WTC11 (cell line): ENCODE measurements at regions not wholly inside any gene's neighbourhood (a gene's known extent, or its start where the extent isn't known, plus 50 kb on each side); places are given as distances from the start of the nearest gene placed in this dataset.

Experiments used
- ATAC-seq: fragments of 200-7000 bp; cut with Tn5 transposase; 2 replicates; pipeline ENCODE4 v1.10.0; 2021; ENCODE audit warnings: mild to moderate bottlenecking, moderate library complexity
- CTCF ChIA-PET: fragments of 300-600 bp; sonication (Branson Sonifier 250); formaldehyde crosslinking; loops from one replicate; lab custom pipeline; 2021; ENCODE audit warnings: antibody characterized with exemption; lab: Charles Lee
- POLR2A ChIA-PET: fragments of 350-600 bp; sonication (Branson Sonifier 250); formaldehyde crosslinking; loops from one replicate; lab custom pipeline; 2021; ENCODE audit warnings: antibody characterized with exemption; lab: Charles Lee
- DNase-seq: peaks from one replicate; pipeline ENCODE4 v3.0.0; 2021; ENCODE audit warnings: low spot score
- H3K27ac Mint-ChIP-seq: 2 replicates; pipeline ENCODE4 v1.8.0; 2021; ENCODE audit warnings: mixed read lengths
- H3K27me3 Mint-ChIP-seq: 2 replicates; pipeline ENCODE4 v1.8.0; 2021; ENCODE audit warnings: low read depth, mild to moderate bottlenecking, moderate library complexity, mixed read lengths
- H3K36me3 Mint-ChIP-seq: 2 replicates; pipeline ENCODE4 v1.8.0; 2021; ENCODE audit warnings: mixed read lengths
- H3K4me1 Mint-ChIP-seq: 2 replicates; pipeline ENCODE4 v1.8.0; 2022; ENCODE audit warnings: mixed read lengths
- H3K4me3 Mint-ChIP-seq: 2 replicates; pipeline ENCODE4 v1.8.0; 2021; ENCODE audit warnings: mild to moderate bottlenecking, moderate library complexity, mixed read lengths
- H3K9me3 Mint-ChIP-seq: 2 replicates; pipeline ENCODE4 v1.8.0; 2021; ENCODE audit warnings: mixed read lengths
- CREM ChIP-seq: sonication (generic); formaldehyde crosslinking; IDR thresholded peaks from 2 replicates; pipeline ENCODE4 v1.8.1; 2022; ENCODE audit warnings: mild to moderate bottlenecking, missing genetic modification reagents, moderate library complexity
- ESRRA ChIP-seq: sonication (generic); formaldehyde crosslinking; IDR thresholded peaks from 2 replicates; pipeline ENCODE4 v1.8.1; 2022; ENCODE audit warnings: mild to moderate bottlenecking, missing genetic modification reagents, borderline replicate concordance
- FOXP1 ChIP-seq: sonication (generic); formaldehyde crosslinking; IDR thresholded peaks from 2 replicates; pipeline ENCODE4 v1.8.0; 2022; ENCODE audit warnings: missing genetic modification reagents, mild to moderate bottlenecking, moderate library complexity, borderline replicate concordance
- JAZF1 ChIP-seq: fragments of 250-450 bp; sonication (Bioruptor Pico); IDR thresholded peaks from 2 replicates; pipeline ENCODE4 v1.9.0; 2021; ENCODE audit warnings: moderate library complexity, mild to moderate bottlenecking, inconsistent platforms
- NR1H2 ChIP-seq: sonication (generic); formaldehyde crosslinking; IDR thresholded peaks from 2 replicates; pipeline ENCODE4 v1.9.0; 2021; ENCODE audit warnings: mild to moderate bottlenecking, moderate library complexity, missing genetic modification reagents
- NR2C2 ChIP-seq: sonication (generic); formaldehyde crosslinking; IDR thresholded peaks from 2 replicates; pipeline ENCODE4 v1.8.0; 2022; ENCODE audit warnings: mild to moderate bottlenecking, missing genetic modification reagents
- NR3C1 ChIP-seq: sonication (generic); formaldehyde crosslinking; conservative IDR thresholded peaks from 2 replicates; pipeline ENCODE4 v1.8.1; 2023; ENCODE audit warnings: low read depth, mild to moderate bottlenecking, missing genetic modification reagents
- OVOL2 ChIP-seq: fragments of 250-450 bp; sonication (Bioruptor Pico); IDR thresholded peaks from 2 replicates; pipeline ENCODE4 v1.9.0; 2021; ENCODE audit warnings: mild to moderate bottlenecking, borderline replicate concordance
- ZBTB21 ChIP-seq: sonication (generic); formaldehyde crosslinking; IDR thresholded peaks from 2 replicates; pipeline ENCODE4 v1.8.1; 2023; ENCODE audit warnings: mild to moderate bottlenecking, missing genetic modification reagents, borderline replicate concordance
- ZNF263 ChIP-seq: sonication (generic); formaldehyde crosslinking; IDR thresholded peaks from 2 replicates; pipeline ENCODE4 v1.8.1; 2022; ENCODE audit warnings: low read depth, mild to moderate bottlenecking, moderate library complexity, missing genetic modification reagents
- TF ChIP-seq, protein P1 (sequence below): fragments of 250-450 bp; sonication (Bioruptor Pico); IDR thresholded peaks from 2 replicates; pipeline ENCODE4 v1.9.0; 2021; ENCODE audit warnings: mild to moderate bottlenecking
- TF ChIP-seq, protein P2 (sequence below): sonication (generic); formaldehyde crosslinking; IDR thresholded peaks from 2 replicates; pipeline ENCODE4 v1.8.1; 2023; ENCODE audit warnings: mild to moderate bottlenecking, missing genetic modification reagents
- TF ChIP-seq, protein P3 (sequence below): sonication (generic); formaldehyde crosslinking; IDR thresholded peaks from 2 replicates; pipeline ENCODE4 v1.8.0; 2022; ENCODE audit warnings: mild to moderate bottlenecking, missing genetic modification reagents
- TF ChIP-seq, protein P4 (sequence below): fragments of 250-450 bp; sonication (Bioruptor Pico); conservative IDR thresholded peaks from 2 replicates; pipeline ENCODE4 v1.9.0; 2021; ENCODE audit warnings: mild to moderate bottlenecking
- TF ChIP-seq, protein P5 (sequence below): sonication (generic); formaldehyde crosslinking; IDR thresholded peaks from 2 replicates; pipeline ENCODE4 v1.8.1; 2022; ENCODE audit warnings: mild to moderate bottlenecking, missing genetic modification reagents, moderate library complexity, borderline replicate concordance
- TF ChIP-seq, protein P6 (sequence below): sonication (generic); formaldehyde crosslinking; IDR thresholded peaks from 2 replicates; pipeline ENCODE4 v1.8.1; 2023; ENCODE audit warnings: mild to moderate bottlenecking, missing genetic modification reagents, borderline replicate concordance
- TF ChIP-seq, protein P7 (sequence below): sonication (generic); formaldehyde crosslinking; IDR thresholded peaks from 2 replicates; pipeline ENCODE4 v1.8.0; 2023; ENCODE audit warnings: missing genetic modification reagents
- TF ChIP-seq, protein P8 (sequence below): sonication (generic); formaldehyde crosslinking; IDR thresholded peaks from 2 replicates; pipeline ENCODE4 v1.8.1; 2023; ENCODE audit warnings: mild to moderate bottlenecking, missing genetic modification reagents, moderate library complexity
- TF ChIP-seq, protein P9 (sequence below): fragments of 250-450 bp; sonication (Bioruptor Pico); IDR thresholded peaks from 2 replicates; pipeline ENCODE4 v1.9.0; 2021; ENCODE audit warnings: mild to moderate bottlenecking, borderline replicate concordance

DNA sequence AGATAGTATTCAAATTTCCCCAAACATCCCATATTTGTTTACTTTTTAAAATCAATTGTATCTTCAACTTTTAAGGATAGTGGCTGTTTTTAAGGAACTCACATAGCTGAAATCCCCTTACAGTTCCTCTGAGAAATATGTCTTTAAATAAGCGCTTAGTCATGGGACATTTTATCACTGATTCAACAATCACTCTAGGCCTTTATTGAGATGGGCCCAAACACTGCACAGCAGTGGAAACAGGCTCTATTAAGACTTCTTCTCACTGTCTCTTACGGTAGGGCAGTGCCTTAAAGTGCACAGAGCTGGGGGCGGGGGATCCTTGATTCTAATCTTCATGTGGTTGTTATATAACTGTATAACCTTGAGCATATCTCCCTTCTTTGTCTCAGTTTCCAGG lies 59.8 kb upstream of the RREB1 start:
- H3K27ac Mint-ChIP-seq, result no peak overlapping the region
- ATAC-seq (no peak), DNase-seq (no peak)
- H3K4me1 Mint-ChIP-seq, result peaks cover 18% of the 10 kb centered on the region
- peaks cover 8% of the 10 kb centered on the region for H3K27me3 Mint-ChIP-seq
- ChIA-PET CTCF (no interaction called here), POLR2A (no interaction called here)
- no peak overlapping the region for H3K4me3 Mint-ChIP-seq
- H3K9me3 Mint-ChIP-seq, result no peaks in the 10 kb centered on the region
- no peak for TF ChIP-seq FOXP1 (CRISPR knock-in tag)
- TF ChIP-seq, protein P1, sequence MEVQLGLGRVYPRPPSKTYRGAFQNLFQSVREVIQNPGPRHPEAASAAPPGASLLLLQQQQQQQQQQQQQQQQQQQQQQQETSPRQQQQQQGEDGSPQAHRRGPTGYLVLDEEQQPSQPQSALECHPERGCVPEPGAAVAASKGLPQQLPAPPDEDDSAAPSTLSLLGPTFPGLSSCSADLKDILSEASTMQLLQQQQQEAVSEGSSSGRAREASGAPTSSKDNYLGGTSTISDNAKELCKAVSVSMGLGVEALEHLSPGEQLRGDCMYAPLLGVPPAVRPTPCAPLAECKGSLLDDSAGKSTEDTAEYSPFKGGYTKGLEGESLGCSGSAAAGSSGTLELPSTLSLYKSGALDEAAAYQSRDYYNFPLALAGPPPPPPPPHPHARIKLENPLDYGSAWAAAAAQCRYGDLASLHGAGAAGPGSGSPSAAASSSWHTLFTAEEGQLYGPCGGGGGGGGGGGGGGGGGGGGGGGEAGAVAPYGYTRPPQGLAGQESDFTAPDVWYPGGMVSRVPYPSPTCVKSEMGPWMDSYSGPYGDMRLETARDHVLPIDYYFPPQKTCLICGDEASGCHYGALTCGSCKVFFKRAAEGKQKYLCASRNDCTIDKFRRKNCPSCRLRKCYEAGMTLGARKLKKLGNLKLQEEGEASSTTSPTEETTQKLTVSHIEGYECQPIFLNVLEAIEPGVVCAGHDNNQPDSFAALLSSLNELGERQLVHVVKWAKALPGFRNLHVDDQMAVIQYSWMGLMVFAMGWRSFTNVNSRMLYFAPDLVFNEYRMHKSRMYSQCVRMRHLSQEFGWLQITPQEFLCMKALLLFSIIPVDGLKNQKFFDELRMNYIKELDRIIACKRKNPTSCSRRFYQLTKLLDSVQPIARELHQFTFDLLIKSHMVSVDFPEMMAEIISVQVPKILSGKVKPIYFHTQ (CRISPR knock-in tag), result no peak
- no peak for TF ChIP-seq NR1H2 (CRISPR knock-in tag)
- TF ChIP-seq JAZF1, result no peak
- TF ChIP-seq, protein P2, sequence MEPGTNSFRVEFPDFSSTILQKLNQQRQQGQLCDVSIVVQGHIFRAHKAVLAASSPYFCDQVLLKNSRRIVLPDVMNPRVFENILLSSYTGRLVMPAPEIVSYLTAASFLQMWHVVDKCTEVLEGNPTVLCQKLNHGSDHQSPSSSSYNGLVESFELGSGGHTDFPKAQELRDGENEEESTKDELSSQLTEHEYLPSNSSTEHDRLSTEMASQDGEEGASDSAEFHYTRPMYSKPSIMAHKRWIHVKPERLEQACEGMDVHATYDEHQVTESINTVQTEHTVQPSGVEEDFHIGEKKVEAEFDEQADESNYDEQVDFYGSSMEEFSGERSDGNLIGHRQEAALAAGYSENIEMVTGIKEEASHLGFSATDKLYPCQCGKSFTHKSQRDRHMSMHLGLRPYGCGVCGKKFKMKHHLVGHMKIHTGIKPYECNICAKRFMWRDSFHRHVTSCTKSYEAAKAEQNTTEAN (CRISPR knock-in tag), result no peak
- TF ChIP-seq OVOL2, result no peak
- no peak for TF ChIP-seq NR3C1 (CRISPR knock-in tag)
- TF ChIP-seq, protein P3, sequence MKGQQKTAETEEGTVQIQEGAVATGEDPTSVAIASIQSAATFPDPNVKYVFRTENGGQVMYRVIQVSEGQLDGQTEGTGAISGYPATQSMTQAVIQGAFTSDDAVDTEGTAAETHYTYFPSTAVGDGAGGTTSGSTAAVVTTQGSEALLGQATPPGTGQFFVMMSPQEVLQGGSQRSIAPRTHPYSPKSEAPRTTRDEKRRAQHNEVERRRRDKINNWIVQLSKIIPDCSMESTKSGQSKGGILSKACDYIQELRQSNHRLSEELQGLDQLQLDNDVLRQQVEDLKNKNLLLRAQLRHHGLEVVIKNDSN, result no peak
- TF ChIP-seq, protein P4, sequence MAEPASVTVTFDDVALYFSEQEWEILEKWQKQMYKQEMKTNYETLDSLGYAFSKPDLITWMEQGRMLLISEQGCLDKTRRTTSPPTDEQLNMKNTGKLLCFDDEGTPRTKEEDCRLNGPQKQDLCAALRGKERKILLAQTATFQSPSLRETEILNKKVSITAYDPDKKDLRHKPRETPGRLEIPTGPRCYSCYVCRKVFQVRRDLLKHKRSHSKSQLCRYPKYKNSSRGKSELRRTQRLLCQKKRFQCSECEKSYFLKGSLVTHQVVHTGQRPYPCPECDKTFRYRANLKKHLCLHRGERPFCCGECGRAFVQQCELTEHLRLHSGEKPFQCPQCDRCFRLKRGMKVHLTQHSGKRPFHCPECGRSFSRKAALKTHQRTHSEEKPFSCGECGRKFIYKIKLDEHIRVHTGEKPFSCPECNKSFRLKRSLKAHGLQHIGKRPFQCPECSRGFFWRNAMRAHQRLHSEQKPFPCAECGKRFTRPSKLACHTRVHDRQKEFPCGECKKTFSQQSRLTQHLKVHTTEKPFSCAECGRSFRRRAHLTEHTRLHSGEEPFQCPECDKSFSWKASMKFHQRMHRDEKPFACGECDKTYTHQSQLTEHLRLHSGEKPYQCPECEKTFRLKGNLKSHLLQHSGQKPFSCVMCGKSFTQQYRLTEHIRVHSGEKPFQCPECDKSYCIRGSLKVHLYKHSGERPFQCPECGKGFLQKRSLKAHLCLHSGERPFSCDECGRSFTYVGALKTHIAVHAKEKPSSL, result no peak
- no peak for TF ChIP-seq ZNF263
- TF ChIP-seq, protein P5, sequence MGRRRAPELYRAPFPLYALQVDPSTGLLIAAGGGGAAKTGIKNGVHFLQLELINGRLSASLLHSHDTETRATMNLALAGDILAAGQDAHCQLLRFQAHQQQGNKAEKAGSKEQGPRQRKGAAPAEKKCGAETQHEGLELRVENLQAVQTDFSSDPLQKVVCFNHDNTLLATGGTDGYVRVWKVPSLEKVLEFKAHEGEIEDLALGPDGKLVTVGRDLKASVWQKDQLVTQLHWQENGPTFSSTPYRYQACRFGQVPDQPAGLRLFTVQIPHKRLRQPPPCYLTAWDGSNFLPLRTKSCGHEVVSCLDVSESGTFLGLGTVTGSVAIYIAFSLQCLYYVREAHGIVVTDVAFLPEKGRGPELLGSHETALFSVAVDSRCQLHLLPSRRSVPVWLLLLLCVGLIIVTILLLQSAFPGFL (CRISPR knock-in tag), result no peak
- TF ChIP-seq ESRRA, result no peak
- no peak for TF ChIP-seq NR2C2 (CRISPR knock-in tag)
- TF ChIP-seq CREM (CRISPR knock-in tag), result no peak
- TF ChIP-seq, protein P6, sequence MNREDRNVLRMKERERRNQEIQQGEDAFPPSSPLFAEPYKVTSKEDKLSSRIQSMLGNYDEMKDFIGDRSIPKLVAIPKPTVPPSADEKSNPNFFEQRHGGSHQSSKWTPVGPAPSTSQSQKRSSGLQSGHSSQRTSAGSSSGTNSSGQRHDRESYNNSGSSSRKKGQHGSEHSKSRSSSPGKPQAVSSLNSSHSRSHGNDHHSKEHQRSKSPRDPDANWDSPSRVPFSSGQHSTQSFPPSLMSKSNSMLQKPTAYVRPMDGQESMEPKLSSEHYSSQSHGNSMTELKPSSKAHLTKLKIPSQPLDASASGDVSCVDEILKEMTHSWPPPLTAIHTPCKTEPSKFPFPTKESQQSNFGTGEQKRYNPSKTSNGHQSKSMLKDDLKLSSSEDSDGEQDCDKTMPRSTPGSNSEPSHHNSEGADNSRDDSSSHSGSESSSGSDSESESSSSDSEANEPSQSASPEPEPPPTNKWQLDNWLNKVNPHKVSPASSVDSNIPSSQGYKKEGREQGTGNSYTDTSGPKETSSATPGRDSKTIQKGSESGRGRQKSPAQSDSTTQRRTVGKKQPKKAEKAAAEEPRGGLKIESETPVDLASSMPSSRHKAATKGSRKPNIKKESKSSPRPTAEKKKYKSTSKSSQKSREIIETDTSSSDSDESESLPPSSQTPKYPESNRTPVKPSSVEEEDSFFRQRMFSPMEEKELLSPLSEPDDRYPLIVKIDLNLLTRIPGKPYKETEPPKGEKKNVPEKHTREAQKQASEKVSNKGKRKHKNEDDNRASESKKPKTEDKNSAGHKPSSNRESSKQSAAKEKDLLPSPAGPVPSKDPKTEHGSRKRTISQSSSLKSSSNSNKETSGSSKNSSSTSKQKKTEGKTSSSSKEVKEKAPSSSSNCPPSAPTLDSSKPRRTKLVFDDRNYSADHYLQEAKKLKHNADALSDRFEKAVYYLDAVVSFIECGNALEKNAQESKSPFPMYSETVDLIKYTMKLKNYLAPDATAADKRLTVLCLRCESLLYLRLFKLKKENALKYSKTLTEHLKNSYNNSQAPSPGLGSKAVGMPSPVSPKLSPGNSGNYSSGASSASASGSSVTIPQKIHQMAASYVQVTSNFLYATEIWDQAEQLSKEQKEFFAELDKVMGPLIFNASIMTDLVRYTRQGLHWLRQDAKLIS (CRISPR knock-in tag), result no peak
- TF ChIP-seq, protein P7, sequence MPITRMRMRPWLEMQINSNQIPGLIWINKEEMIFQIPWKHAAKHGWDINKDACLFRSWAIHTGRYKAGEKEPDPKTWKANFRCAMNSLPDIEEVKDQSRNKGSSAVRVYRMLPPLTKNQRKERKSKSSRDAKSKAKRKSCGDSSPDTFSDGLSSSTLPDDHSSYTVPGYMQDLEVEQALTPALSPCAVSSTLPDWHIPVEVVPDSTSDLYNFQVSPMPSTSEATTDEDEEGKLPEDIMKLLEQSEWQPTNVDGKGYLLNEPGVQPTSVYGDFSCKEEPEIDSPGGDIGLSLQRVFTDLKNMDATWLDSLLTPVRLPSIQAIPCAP (CRISPR knock-in tag), result no peak
- no peak for TF ChIP-seq ZBTB21 (CRISPR knock-in tag)
- TF ChIP-seq, protein P8, sequence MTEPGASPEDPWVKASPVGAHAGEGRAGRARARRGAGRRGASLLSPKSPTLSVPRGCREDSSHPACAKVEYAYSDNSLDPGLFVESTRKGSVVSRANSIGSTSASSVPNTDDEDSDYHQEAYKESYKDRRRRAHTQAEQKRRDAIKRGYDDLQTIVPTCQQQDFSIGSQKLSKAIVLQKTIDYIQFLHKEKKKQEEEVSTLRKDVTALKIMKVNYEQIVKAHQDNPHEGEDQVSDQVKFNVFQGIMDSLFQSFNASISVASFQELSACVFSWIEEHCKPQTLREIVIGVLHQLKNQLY, result no peak
- TF ChIP-seq, protein P9, sequence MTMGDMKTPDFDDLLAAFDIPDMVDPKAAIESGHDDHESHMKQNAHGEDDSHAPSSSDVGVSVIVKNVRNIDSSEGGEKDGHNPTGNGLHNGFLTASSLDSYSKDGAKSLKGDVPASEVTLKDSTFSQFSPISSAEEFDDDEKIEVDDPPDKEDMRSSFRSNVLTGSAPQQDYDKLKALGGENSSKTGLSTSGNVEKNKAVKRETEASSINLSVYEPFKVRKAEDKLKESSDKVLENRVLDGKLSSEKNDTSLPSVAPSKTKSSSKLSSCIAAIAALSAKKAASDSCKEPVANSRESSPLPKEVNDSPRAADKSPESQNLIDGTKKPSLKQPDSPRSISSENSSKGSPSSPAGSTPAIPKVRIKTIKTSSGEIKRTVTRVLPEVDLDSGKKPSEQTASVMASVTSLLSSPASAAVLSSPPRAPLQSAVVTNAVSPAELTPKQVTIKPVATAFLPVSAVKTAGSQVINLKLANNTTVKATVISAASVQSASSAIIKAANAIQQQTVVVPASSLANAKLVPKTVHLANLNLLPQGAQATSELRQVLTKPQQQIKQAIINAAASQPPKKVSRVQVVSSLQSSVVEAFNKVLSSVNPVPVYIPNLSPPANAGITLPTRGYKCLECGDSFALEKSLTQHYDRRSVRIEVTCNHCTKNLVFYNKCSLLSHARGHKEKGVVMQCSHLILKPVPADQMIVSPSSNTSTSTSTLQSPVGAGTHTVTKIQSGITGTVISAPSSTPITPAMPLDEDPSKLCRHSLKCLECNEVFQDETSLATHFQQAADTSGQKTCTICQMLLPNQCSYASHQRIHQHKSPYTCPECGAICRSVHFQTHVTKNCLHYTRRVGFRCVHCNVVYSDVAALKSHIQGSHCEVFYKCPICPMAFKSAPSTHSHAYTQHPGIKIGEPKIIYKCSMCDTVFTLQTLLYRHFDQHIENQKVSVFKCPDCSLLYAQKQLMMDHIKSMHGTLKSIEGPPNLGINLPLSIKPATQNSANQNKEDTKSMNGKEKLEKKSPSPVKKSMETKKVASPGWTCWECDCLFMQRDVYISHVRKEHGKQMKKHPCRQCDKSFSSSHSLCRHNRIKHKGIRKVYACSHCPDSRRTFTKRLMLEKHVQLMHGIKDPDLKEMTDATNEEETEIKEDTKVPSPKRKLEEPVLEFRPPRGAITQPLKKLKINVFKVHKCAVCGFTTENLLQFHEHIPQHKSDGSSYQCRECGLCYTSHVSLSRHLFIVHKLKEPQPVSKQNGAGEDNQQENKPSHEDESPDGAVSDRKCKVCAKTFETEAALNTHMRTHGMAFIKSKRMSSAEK (CRISPR knock-in tag), result no peak
- no peaks in the 10 kb centered on the region for H3K36me3 Mint-ChIP-seq
